ENCODE measurements at regions not wholly inside any gene's neighbourhood (a gene's known extent, or its start where the extent isn't known, plus 50 kb on each side); places are given as distances from the start of the nearest gene placed in this dataset.

GRCh38 chr18:71450257-71450656, 1093.9 kb downstream of the CBLN2 start:
- H3K27ac ChIP-seq (ENCODE audit: extremely low read length, insufficient read depth, low read length) = no peak overlapping the region
- TF ChIP-seq MNT (IDR thresholded peaks at IDR 0.05) (peak; percentile 22; the same call in 1 of the 2 replicates), ZUFSP (CRISPR knock-in tag; IDR thresholded peaks at IDR 0.05; ENCODE audit: borderline replicate concordance) (no peak)
- no peak overlapping the region for H3K4me2 ChIP-seq (ENCODE audit: low read depth, low read length)
- no peaks in the 10 kb centered on the region for H3K36me3 ChIP-seq (replicated peaks in 1 of 2; ENCODE audit: control insufficient read depth in 1 of 2, insufficient read depth in 2 of 2, low read length in 2 of 2)
- no peaks in the 10 kb centered on the region for H3K4me1 ChIP-seq (ENCODE audit: insufficient read depth, low read length)
- in situ Hi-C loops (cut with HindIII; ENCODE audit: extremely low pct_ligation_motif_present, low pct_unique_long_range_greater_than_20kb) (no loop called here), intact Hi-C loops (cut with micrococcal nuclease; ENCODE audit: unreplicated experiment) (no loop called here)
- ATAC-seq (no peak), DNase-seq (ENCODE audit: low spot score) (no peak), FAIRE-seq (no peak)
- no peaks in the 10 kb centered on the region for H3K79me2 ChIP-seq (ENCODE audit: insufficient read depth, low read length)
- H3K4me3 ChIP-seq (replicated peaks in 1 of 3; ENCODE audit: insufficient read depth in 1 of 3, low read depth in 2 of 3, low read length in 3 of 3) = no peak overlapping the region
- no TSS peak for BruUV-seq (replicated peaks)
- ChIA-PET POLR2A (no interaction called here), CTCF (ENCODE audit: low intra/inter-chr PET ratio, low total read pairs) (no interaction called here)
- H4K20me1 ChIP-seq (ENCODE audit: insufficient read depth, low read length) = no peaks in the 10 kb centered on the region
- H3K27me3 ChIP-seq (ENCODE audit: control insufficient read depth in 1 of 2, insufficient read depth in 2 of 2, low read length in 2 of 2) = no peaks in the 10 kb centered on the region
- H3K9ac ChIP-seq (ENCODE audit: insufficient read depth, low read depth, low read length) = no peak overlapping the region
- no peak overlapping the region for H2AFZ ChIP-seq (ENCODE audit: low read length)
- WGBS (ENCODE audit: low lambda C conversion rate) = 1% methylated on average over 3 of the region's 3 CpGs
- H3K9me3 ChIP-seq (ENCODE audit: low read length) = no peaks in the 10 kb centered on the region

GRCh38 chr18:71443706-71444480, 1100.2 kb downstream of the CBLN2 start:
- intact Hi-C loops (cut with micrococcal nuclease; ENCODE audit: unreplicated experiment) = no loop called here
- TF ChIP-seq ZNF652 (CRISPR knock-in tag; IDR thresholded peaks at IDR 0.05; ENCODE audit: borderline replicate concordance, low read depth) (no peak), ZNF598 (CRISPR knock-in tag; IDR thresholded peaks at IDR 0.05; ENCODE audit: borderline replicate concordance) (no peak), ZC3H4 (CRISPR knock-in tag; IDR thresholded peaks at IDR 0.05; ENCODE audit: borderline replicate concordance) (no peak), ZNF224 (CRISPR knock-in tag; IDR thresholded peaks at IDR 0.05) (no peak), REST (IDR thresholded peaks at IDR 0.05; ENCODE audit: borderline replicate concordance in 1 of 2, low read depth in 1 of 2, low read length in 2 of 2) (no peak), HDAC6 (IDR thresholded peaks at IDR 0.05; ENCODE audit: low read depth, low read length) (no peak), HNF4G (IDR thresholded peaks at IDR 0.05; ENCODE audit: borderline replicate concordance, low read depth, low read length) (no peak), HNF4G (CRISPR knock-in tag; IDR thresholded peaks at IDR 0.05; ENCODE audit: borderline replicate concordance, low read depth) (no peak), SNAPC2 (CRISPR knock-in tag; IDR thresholded peaks at IDR 0.05) (no peak)

More at GRCh38 chr18:71443706-71444480, 1100.2 kb downstream of the CBLN2 start:
- H3K4me2 ChIP-seq (ENCODE audit: low read depth, low read length) = no peak overlapping the region
- H3K9me3 ChIP-seq (ENCODE audit: low read length) = no peaks in the 10 kb centered on the region
- H3K79me2 ChIP-seq (ENCODE audit: insufficient read depth, low read length) = no peaks in the 10 kb centered on the region
- ChIA-PET POLR2A (no interaction called here), CTCF (ENCODE audit: low intra/inter-chr PET ratio, low total read pairs) (no interaction called here)
- no peak overlapping the region for H3K9ac ChIP-seq (ENCODE audit: insufficient read depth, low read depth, low read length)
- H4K20me1 ChIP-seq (ENCODE audit: insufficient read depth, low read length) = no peaks in the 10 kb centered on the region
- no peak overlapping the region for H2AFZ ChIP-seq (ENCODE audit: low read length)
- FAIRE-seq (no peak), ATAC-seq (no peak), DNase-seq (ENCODE audit: low spot score) (no peak)
- in situ Hi-C loops (cut with HindIII; ENCODE audit: extremely low pct_ligation_motif_present, low pct_unique_long_range_greater_than_20kb) = no loop called here
- 3% methylated on average over 3 of the region's 3 CpGs for WGBS (ENCODE audit: low lambda C conversion rate)
- BruUV-seq (replicated peaks) = no TSS peak
- no peak overlapping the region for H3K4me3 ChIP-seq (replicated peaks in 1 of 3; ENCODE audit: insufficient read depth in 1 of 3, low read depth in 2 of 3, low read length in 3 of 3)
- H3K27me3 ChIP-seq (ENCODE audit: control insufficient read depth in 1 of 2, insufficient read depth in 2 of 2, low read length in 2 of 2) = no peaks in the 10 kb centered on the region
- no peak overlapping the region for H3K27ac ChIP-seq (ENCODE audit: extremely low read length, insufficient read depth, low read length)
- H3K4me1 ChIP-seq (ENCODE audit: insufficient read depth, low read length) = no peaks in the 10 kb centered on the region
- H3K36me3 ChIP-seq (replicated peaks in 1 of 2; ENCODE audit: control insufficient read depth in 1 of 2, insufficient read depth in 2 of 2, low read length in 2 of 2) = no peaks in the 10 kb centered on the region

Data from HepG2 (cell line).